ENCODE measurements at regions not wholly inside any gene's neighbourhood (a gene's known extent, or its start where the extent isn't known, plus 50 kb on each side); places are given as distances from the start of the nearest gene placed in this dataset.

GRCh38 chr10:121036431-121036830, 185.3 kb downstream of the WDR11 start:
- no peak for DNase-seq

GRCh38 chr10:121041499-121041898, 190.3 kb downstream of the WDR11 start:
- no peak for DNase-seq

DNA sequence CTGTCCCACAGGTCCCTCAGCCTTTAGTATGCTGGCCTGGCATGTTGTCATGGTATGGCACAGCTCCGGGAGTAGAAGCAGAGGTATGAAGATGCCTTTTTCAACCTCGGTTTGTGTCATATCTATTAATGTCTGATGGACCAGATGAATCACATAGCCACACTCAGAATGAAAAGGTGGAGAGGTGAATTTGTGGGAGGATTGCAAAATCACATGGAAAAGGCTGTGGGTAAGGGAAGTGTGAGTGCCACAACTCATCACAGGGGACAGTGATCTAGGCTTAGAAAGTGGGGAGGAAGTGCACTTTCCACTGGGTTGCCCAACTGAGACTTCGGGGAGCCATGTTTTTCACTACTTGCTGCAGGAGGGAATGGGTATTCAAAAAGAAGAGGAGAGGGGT, 190.7 kb downstream of the WDR11 start:
- DNase-seq: no peak

DNA sequence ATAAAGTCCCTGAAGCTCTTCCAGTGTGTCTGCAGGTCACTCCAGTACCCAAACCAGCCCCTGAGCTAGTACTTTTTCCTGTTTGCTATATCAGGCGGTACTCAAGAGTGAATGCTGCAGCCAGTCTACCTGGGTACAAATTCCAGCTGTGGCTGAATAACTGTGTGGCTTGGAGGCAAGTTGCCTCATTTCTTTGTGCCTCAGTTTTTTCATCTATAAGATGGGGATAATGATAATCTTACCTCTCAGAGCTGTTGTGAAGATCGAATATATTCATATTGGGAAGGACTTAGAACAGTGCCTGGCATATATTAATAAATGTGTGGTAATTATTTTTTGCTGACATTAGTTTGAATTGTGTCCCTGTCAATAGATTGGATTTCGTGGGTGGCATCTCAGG, 191.2 kb downstream of the WDR11 start:
- DNase-seq: no peak

DNA sequence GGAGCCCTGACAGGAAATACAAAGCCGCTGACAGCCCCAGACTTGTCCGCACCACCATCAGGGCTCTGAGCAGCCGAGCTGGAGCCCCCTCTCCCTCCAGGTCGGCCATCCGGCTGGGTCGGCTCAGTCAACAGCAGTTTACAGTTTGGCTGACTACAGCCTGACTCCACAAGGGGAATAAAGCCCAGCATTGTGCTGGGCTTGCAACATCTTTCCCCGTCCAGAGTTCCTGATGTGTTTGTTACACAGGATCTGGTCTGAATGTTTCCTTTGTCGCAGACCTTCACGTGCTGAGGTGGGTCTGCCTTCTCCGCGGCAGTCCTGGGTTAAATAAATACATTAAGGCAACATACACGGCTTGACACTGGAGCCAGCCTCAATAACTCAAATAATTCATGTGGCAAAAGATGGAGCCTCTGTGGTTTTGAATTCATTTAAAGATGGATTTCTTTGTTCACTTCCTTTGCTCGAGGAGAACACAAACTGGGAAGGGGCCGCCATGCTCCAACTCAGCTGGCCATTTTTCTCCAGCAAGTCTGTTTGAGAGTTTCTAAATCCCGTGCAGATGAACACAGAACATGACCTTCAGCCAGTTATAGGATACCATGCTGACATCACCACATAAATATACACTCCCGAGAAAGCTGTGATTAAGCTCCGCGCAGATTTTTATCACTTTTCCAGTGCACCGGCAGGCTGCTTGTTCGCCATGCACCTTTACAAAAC, 192.1 kb downstream of the WDR11 start:
- DNase-seq: no peak

DNA sequence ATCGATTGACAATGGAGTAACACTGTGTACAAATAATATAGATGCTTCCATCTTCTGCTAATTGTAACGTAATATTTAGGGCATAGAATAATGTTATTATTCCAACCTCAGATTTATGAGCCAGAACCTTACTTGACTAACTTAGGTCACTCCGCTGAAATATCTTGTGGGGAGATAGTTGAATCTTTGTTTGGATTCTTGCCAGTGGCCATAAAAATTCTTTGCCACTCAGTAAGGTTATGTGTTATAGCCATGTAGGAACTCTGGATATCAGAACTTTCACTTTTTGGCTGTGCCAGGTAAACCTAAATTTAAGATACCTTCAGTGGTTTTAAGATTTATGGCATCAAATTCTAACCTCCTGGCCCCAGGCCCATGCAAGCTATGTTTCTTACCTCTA, 197.6 kb downstream of the WDR11 start:
- no peak for DNase-seq

GRCh38 chr10:121049489-121049888, 198.3 kb downstream of the WDR11 start:
- no peak for DNase-seq

GRCh38 chr10:121049923-121050322, 198.8 kb downstream of the WDR11 start:
- no peak for DNase-seq

GRCh38 chr10:121051171-121051570, 200.0 kb downstream of the WDR11 start:
- no peak for DNase-seq

DNA sequence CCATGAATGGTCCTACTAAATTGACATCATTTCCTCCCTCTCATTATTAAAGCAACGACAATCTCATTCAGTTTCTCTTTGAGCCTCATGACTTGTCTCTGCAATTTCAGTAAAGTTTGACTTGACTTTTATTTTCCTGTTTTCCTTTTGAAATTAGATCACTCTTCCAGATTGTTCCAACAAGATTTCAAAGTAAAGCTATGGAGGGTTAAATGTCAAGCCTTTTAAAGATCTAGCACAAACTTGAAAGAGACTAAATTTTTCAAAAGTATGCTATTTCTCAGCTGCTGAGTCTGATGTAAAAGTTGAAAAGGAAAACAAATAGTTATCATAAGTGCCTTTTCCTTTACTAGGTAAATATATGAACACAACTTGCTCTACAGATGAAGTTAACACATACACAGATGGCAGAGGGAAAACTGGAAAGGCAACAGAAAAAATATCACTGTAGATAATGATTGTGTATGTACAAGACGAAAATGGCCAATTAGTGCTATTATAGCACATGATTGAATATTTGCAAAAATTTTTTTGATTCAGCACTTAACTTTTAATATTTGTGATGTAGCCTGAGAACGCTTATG, 200.6 kb downstream of the WDR11 start:
- no peak for DNase-seq

- no peak for DNase-seq
These were observed 202.0 kb downstream of the WDR11 start for GRCh38 chr10:121053151-121053550.

DNA sequence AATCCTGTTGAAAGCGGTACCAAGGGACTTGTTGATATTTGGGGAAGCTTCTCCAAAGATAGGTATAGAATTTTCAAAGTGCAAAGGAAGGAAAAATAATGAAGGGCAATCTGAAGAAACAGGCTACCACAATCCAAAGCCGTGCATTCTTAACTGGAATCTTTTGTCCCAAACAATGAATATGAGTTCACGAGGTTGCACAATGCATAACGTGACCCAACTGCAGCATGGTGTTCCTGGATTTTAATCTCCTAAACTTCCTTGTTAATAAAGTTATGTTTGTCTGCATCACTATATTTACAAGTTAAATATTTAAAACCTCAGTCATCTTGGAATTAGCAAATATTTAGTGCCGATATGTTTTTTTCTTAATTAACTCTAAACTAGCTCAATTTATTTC, 203.7 kb downstream of the WDR11 start:
- DNase-seq: no peak

DNA sequence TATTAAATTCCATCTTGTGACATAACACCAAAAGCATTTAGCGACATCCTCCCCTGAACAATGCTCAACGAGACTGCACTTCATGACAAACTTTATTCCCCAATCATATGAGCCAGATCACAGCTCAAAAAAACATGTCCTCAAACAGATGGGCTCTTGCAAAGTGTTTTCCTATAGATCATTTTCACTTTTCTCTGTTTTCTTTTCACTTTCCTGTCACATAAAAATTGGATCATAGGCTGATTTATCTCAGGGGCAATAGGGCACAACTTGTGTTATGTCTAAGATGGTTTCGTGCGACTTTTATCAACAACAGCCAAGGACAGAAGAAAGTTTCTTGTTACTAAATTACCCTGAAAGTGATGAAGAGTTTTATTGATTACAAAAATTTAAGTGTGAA, 206.1 kb downstream of the WDR11 start:
- no peak for DNase-seq

DNA sequence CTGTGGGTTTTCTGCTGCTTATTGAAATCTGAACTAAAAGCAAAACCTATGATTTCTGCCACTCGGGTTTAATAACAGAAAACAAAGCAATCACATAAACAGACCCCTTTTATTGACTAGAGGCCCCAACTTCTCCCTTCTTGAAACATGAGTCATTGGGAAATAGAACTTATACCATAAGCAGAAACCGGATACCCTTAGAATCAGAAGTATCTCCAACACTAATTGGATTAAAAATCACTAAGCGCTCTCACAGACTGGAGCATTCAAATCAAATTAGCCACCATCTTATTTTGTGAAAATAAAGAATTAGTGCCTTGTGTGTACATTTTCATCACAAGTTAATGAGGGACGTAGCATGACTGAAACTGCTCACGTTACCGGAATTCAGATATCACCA, 206.9 kb downstream of the WDR11 start:
- DNase-seq: no peak

GRCh38 chr10:121059351-121059750, 208.2 kb downstream of the WDR11 start:
- no peak for DNase-seq

- no peak for DNase-seq
These were observed 211.0 kb downstream of the WDR11 start for GRCh38 chr10:121062115-121062514.

DNA sequence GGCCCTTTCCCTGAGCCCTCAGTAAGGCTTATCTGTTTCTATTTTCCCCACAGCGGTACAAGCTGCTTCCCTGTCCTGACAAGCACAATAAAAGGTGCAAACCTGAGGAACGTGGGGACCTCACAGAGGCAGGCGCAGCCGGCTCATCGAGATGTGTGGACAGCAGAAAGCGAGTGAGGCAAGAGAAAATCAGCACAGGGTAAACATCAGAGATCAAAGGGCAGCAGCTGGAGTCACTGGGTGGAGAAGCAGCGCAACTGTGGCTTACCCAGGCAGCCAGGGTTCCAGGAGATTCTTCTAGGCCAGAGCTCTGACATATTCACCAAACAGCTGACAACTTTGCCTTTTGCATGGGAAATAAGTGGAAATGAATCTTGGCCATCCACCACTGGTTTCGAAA, 212.6 kb downstream of the WDR11 start:
- no peak for DNase-seq

DNA sequence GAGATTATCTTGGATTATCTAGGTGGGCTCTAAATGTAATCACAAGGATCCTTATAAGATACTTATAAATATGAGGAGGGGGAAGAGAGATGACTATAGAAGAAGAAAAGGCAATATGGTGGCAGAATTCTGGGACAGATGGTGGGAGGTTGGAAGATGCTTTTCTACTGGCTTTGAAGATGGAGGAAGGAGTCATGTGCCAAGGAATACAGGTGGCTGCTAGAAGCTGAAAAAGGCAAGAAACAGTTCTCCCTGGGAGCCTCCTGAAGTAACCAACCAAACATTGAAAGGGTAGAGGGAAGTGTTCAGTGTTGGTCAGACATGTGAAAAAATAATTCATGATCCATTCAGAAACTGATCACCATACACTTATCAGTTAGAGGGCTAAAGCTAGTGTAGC, 213.3 kb downstream of the WDR11 start:
- DNase-seq: no peak

DNA sequence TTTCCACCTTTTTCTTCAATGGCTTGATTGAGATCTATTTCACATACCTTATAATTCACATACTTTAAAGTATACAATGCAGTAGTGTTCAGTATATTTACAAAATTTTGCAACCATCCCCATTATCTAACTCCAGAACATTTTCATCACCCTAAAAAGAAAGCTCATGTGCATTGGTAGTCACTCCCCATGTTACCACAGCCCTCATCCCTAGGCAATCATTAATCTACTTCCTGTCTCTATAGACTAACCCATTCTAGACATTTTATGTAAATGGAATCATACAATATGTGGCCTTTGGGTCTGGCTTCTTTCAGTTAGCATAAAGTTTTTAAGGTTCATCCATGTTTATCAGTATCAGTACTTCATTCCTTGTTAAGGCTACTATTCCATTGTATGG, 214.2 kb downstream of the WDR11 start:
- DNase-seq: no peak

DNA sequence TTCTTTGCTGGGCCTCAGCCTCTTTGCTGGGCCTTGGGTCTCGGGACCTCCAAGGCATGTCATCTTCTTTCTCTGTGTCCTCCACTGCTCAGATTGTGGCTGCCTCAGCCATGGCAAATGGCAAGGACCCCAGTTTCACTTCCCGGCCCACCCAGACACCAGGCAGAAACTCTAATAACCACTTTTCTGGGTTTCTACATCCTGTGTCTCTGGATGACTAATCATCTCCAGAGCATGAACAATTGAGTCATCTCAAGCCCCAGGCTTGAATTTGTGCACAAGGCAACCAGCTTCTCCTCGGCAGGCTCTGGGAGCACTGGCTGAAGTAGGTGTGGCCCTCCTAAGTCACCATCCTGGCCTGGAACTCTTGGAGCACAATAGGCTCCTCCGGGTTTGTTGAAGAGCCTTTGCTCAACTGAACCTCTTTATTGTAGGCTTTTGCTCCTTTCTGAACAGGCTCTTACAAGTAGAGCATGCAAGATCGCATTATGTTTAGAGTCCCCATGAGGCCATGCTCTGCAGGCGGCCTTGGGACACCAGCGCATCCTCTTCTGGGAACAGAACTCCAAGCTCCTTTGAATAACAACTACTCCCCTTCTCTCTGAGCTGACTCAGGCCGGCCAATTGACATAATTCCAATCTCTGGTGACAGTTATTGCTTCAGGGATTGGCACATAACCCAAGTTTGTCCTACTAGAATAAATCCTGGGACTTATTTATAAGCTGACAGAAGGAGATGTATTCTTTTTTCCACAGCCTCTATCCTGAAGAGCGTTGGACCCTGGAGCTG, 218.1 kb downstream of the WDR11 start:
- DNase-seq: no peak

GRCh38 chr10:121070275-121071070, 219.3 kb downstream of the WDR11 start:
- DNase-seq: peak; percentile 18

DNA sequence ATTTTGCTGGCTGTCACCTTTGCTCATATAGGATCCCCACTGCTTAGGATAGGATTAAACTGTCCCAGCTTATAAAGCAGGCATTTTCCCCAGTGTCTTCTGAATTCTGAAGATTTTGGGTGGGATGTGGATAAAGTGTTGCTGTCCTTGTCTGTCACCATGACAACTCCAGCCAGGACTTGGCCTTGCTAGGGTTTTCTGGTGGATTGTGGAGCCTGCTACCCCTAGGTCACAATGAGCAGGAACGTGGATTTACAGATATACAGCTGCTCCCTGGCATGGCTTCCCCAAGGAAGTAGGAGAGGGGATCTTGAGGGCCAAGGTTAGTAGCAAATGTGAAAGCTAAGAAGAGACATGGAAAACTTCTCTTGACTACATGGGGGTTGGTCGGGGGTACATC, 220.7 kb downstream of the WDR11 start:
- no peak for DNase-seq

DNA sequence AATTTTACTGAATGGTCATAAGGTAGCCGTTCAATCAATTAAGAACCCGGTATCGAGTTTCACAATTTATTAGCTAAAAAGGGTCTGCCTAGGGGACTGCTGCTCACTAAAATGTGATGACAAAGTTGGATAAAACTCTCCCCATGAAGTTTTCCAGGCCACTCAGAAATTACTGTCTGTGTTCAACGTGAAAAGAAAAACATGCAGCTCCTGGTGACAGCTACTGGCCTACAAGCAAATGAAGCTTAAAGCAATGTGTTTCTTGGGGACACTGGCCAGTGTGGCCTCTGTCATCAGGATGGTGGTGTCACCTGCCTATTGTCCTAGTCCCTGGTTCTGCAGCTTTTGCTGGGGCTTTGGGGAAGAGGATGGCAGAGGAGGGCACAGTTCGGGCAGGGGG, 222.6 kb downstream of the WDR11 start:
- DNase-seq: no peak
